ENCODE measurements at regions not wholly inside any gene's neighbourhood (a gene's known extent, or its start where the extent isn't known, plus 50 kb on each side); places are given as distances from the start of the nearest gene placed in this dataset.

- TF ChIP-seq BHLHE40 (IDR thresholded peaks at IDR 0.05; ENCODE audit: borderline replicate concordance in 1 of 2, low read depth in 2 of 2, low read length in 1 of 2) (no peak), ZNF274 (IDR thresholded peaks at IDR 0.05; ENCODE audit: insufficient read depth, insufficient read length) (no peak), CTCF (IDR thresholded peaks at IDR 0.05 in 2 of 3, conservative IDR thresholded peaks at IDR 0.05 in 1 of 3; ENCODE audit: control insufficient read depth in 2 of 3, extremely low read depth in 1 of 3, insufficient read depth in 1 of 3, low read depth in 3 of 3, low read length in 3 of 3) (no peak), BRCA1 (IDR thresholded peaks at IDR 0.05; ENCODE audit: low read depth, low read length) (no peak), FOXK2 (IDR thresholded peaks at IDR 0.05) (no peak), USF2 (IDR thresholded peaks at IDR 0.05; ENCODE audit: borderline replicate concordance, low read depth, low read length) (no peak), SRF (IDR thresholded peaks at IDR 0.05; ENCODE audit: low read depth in 2 of 2, low read length in 2 of 2) (no peak)
Observed at GRCh38 chr4:111393781-111394180, 751.5 kb upstream of the FAM241A start.
